GOT3 (cell line): ENCODE measurements at regions not wholly inside any gene's neighbourhood (a gene's known extent, or its start where the extent isn't known, plus 50 kb on each side); places are given as distances from the start of the nearest gene placed in this dataset.

Experiments
- DNase-seq: peaks from one replicate; lab custom pipeline; 2025; ENCODE audit warnings: mixed read lengths; lab: John Stamatoyannopoulos, UW

- no peak for DNase-seq
Observed at GRCh38 chr12:92650228-92650822, 52.5 kb upstream of the PLEKHG7 start.

GRCh38 chr12:92649511-92650227 lies 53.1 kb upstream of the PLEKHG7 start:
- no peak for DNase-seq

GRCh38 chr12:92648242-92649031 lies 54.4 kb upstream of the PLEKHG7 start:
- no peak for DNase-seq

- DNase-seq: no peak
Observed at GRCh38 chr12:92641291-92641690, 61.5 kb upstream of the PLEKHG7 start.

- DNase-seq: no peak
Observed at GRCh38 chr12:92640691-92641090, 62.1 kb upstream of the PLEKHG7 start.

GRCh38 chr12:92639017-92639416 lies 63.8 kb upstream of the PLEKHG7 start:
- no peak for DNase-seq

- no peak for DNase-seq
Observed at GRCh38 chr12:92634730-92635129, 68.1 kb upstream of the PLEKHG7 start.

GRCh38 chr12:92634202-92634601 lies 68.6 kb upstream of the PLEKHG7 start:
- DNase-seq: no peak

GRCh38 chr12:92630968-92631367 lies 71.8 kb upstream of the PLEKHG7 start:
- no peak for DNase-seq

- no peak for DNase-seq
Observed at GRCh38 chr12:92629349-92630065, 73.3 kb upstream of the PLEKHG7 start.

GRCh38 chr12:92628476-92628875 lies 74.3 kb upstream of the PLEKHG7 start:
- DNase-seq: no peak

- no peak for DNase-seq
Observed at GRCh38 chr12:92627511-92627910, 75.3 kb upstream of the PLEKHG7 start.

- DNase-seq: no peak
Observed at GRCh38 chr12:92625639-92626310, 77.0 kb upstream of the PLEKHG7 start.

- DNase-seq: no peak
Observed at GRCh38 chr12:92624236-92624635, 78.6 kb upstream of the PLEKHG7 start.

- DNase-seq: no peak
Observed at GRCh38 chr12:92623386-92623785, 79.4 kb upstream of the PLEKHG7 start.

GRCh38 chr12:92621833-92622232 lies 81.0 kb upstream of the PLEKHG7 start:
- DNase-seq: no peak

GRCh38 chr12:92621312-92621711 lies 81.5 kb upstream of the PLEKHG7 start:
- DNase-seq: no peak

- no peak for DNase-seq
Observed at GRCh38 chr12:92619730-92620684, 82.8 kb upstream of the PLEKHG7 start.

GRCh38 chr12:92619026-92619425 lies 83.8 kb upstream of the PLEKHG7 start:
- DNase-seq: no peak

- DNase-seq: no peak
Observed at GRCh38 chr12:92615703-92616102, 87.1 kb upstream of the PLEKHG7 start.

GRCh38 chr12:92615086-92615485 lies 87.7 kb upstream of the PLEKHG7 start:
- DNase-seq: no peak
